H1 (cell line): ENCODE measurements at regions not wholly inside any gene's neighbourhood (a gene's known extent, or its start where the extent isn't known, plus 50 kb on each side); places are given as distances from the start of the nearest gene placed in this dataset.

Source experiments
- CTCF ChIA-PET: fragments of 300-600 bp; sonication (Branson Sonifier 250); formaldehyde crosslinking; loops from one replicate; lab custom pipeline; 2021; ENCODE audit not compliant: partially characterized antibody; lab: Charles Lee
- POLR2A ChIA-PET: fragments of 300-600 bp; sonication (Branson Sonifier 250); formaldehyde crosslinking; loops from one replicate; lab custom pipeline; 2021; ENCODE audit warnings: inconsistent platforms; ENCODE audit not compliant: partially characterized antibody; lab: Charles Lee
- DNase-seq, 2 experiments: peaks; one replicate each; pipeline versions ENCODE4 v3.0.0 to v3.0.0-alpha.2; 2010 to 2022; ENCODE audit warnings: low spot score in 2 of 2, low read depth in 1 of 2, mixed read lengths in 1 of 2
- FAIRE-seq: peaks from 2 replicates; lab custom pipeline; 2011; peaks lifted over from hg19 to GRCh38; lab: Jason Lieb, UNC
- H2AFZ ChIP-seq: 2 replicates; pipeline ENCODE4 v1.8.1; 2012; ENCODE audit warnings: low read length, inconsistent platforms
- H2AK5ac ChIP-seq: 2 replicates; pipeline ENCODE4 v1.6.1; 2013; ENCODE audit warnings: low read depth, low read length
- H2BK120ac ChIP-seq: replicated peaks from 2 replicates; pipeline ENCODE3; 2013; ENCODE audit warnings: low read depth, low read length, inconsistent platforms
- H2BK12ac ChIP-seq: 2 replicates; pipeline ENCODE4 v1.6.1; 2013; ENCODE audit warnings: low read depth, low read length
- H2BK15ac ChIP-seq: 2 replicates; pipeline ENCODE4 v1.6.1; 2013; ENCODE audit warnings: low read length
- H2BK20ac ChIP-seq: 2 replicates; pipeline ENCODE4 v1.6.1; 2013; ENCODE audit warnings: low read length
- H2BK5ac ChIP-seq: 2 replicates; pipeline ENCODE4 v1.6.1; 2013; ENCODE audit warnings: low read depth, low read length
- H3K14ac ChIP-seq: 2 replicates; pipeline ENCODE4 v1.6.1; 2013; ENCODE audit warnings: inconsistent platforms; ENCODE audit not compliant: insufficient read length
- H3K18ac ChIP-seq: 2 replicates; pipeline ENCODE4 v1.6.1; 2013; ENCODE audit warnings: low read length; ENCODE audit errors: extremely low read depth
- H3K23ac ChIP-seq: 2 replicates; pipeline ENCODE4 v1.6.1; 2013; ENCODE audit warnings: inconsistent platforms; ENCODE audit not compliant: insufficient read length
- H3K23me2 ChIP-seq: 2 replicates; pipeline ENCODE4 v1.6.1; 2013; ENCODE audit warnings: low read depth, low read length
- H3K27ac ChIP-seq: 2 replicates; pipeline ENCODE4 v1.6.1; 2011; ENCODE audit warnings: low read depth, low read length, inconsistent platforms
- H3K27me3 ChIP-seq, 4 experiments: replicated peaks in 1 of 4; 1 replicate in 1 of 4; 2 replicates in 3 of 4; pipeline versions ENCODE4 v1.6.1 to v1.8.1; 2011 to 2013; ENCODE audit warnings: low read length in 3 of 4, mild to moderate bottlenecking in 3 of 4, inconsistent platforms in 2 of 4, mixed read lengths in 2 of 4, moderate library complexity in 1 of 4; ENCODE audit not compliant: control insufficient read depth in 3 of 4, insufficient read depth in 3 of 4; ENCODE audit errors: extremely low read depth in 1 of 4
- H3K36me3 ChIP-seq, 4 experiments: 2 replicates each; pipeline versions ENCODE4 v1.6.1 to v1.8.1; 2011 to 2013; ENCODE audit warnings: mild to moderate bottlenecking in 4 of 4, low read length in 3 of 4, moderate library complexity in 2 of 4, control low read depth in 1 of 4, inconsistent platforms in 1 of 4; ENCODE audit not compliant: insufficient read depth in 4 of 4, control insufficient read depth in 2 of 4
- H3K4ac ChIP-seq: replicated peaks from 2 replicates; pipeline ENCODE3; 2013; ENCODE audit warnings: low read length, low read depth, mixed read lengths, inconsistent platforms; ENCODE audit not compliant: insufficient read length
- H3K4me1 ChIP-seq, 4 experiments: replicated peaks in 1 of 4; 1 replicate in 1 of 4; 2 replicates in 3 of 4; pipeline versions ENCODE4 v1.6.1 to v1.8.1; 2011 to 2013; ENCODE audit warnings: low read length in 3 of 4, inconsistent platforms in 2 of 4, mixed read lengths in 1 of 4; ENCODE audit not compliant: insufficient read depth in 4 of 4, control insufficient read depth in 3 of 4
- H3K4me2 ChIP-seq, 2 experiments: 2 replicates each; pipeline versions ENCODE4 v1.6.1 to v1.8.1; 2011 to 2013; ENCODE audit warnings: low read depth in 2 of 2, low read length in 2 of 2, control low read depth in 1 of 2, inconsistent platforms in 1 of 2, mild to moderate bottlenecking in 1 of 2; ENCODE audit not compliant: insufficient read depth in 1 of 2
- H3K4me3 ChIP-seq, 4 experiments: fragments of 200-600, 300-600 bp in 1 of 4; sonication (generic), shearing (Covaris generic), sonication (Bioruptor Twin) in 1 of 4; 2 replicates each; pipeline versions ENCODE4 v1.5.1 to v1.8.1; 2011 to 2016; ENCODE audit warnings: low read length in 4 of 4, low read depth in 3 of 4, control low read depth in 2 of 4, inconsistent platforms in 2 of 4, mild to moderate bottlenecking in 2 of 4, mixed read lengths in 1 of 4, moderate library complexity in 1 of 4; ENCODE audit not compliant: insufficient read depth in 2 of 4; ENCODE audit errors: extremely low read depth in 1 of 4
- H3K56ac ChIP-seq: replicated peaks from 2 replicates; pipeline ENCODE3; 2013; ENCODE audit warnings: low read depth, mild to moderate bottlenecking, mixed read lengths, low read length, inconsistent platforms; ENCODE audit not compliant: insufficient read length
- H3K79me1 ChIP-seq: 2 replicates; pipeline ENCODE4 v1.6.1; 2013; ENCODE audit warnings: low read depth, low read length, control low read depth
- H3K79me2 ChIP-seq, 2 experiments: 2 replicates each; pipeline versions ENCODE4 v1.6.1 to v1.8.1; 2012 to 2013; ENCODE audit warnings: low read length in 2 of 2, mild to moderate bottlenecking in 2 of 2, inconsistent platforms in 1 of 2; ENCODE audit not compliant: insufficient read depth in 2 of 2, control insufficient read depth in 1 of 2
- H3K9ac ChIP-seq, 4 experiments: replicated peaks in 1 of 4; 1 replicate in 1 of 4; 2 replicates in 3 of 4; pipeline versions ENCODE4 v1.6.1 to v1.8.1; 2011 to 2013; ENCODE audit warnings: low read depth in 3 of 4, low read length in 3 of 4, control low read depth in 2 of 4, mild to moderate bottlenecking in 2 of 4, moderate library complexity in 2 of 4, inconsistent platforms in 1 of 4; ENCODE audit errors: extremely low read depth in 1 of 4
- H3K9me3 ChIP-seq, 2 experiments: 2 replicates each; pipeline versions ENCODE4 v1.6.1 to v1.8.1; 2012 to 2013; ENCODE audit warnings: mild to moderate bottlenecking in 2 of 2, moderate library complexity in 2 of 2, control low read depth in 1 of 2, inconsistent platforms in 1 of 2, low read depth in 1 of 2, low read length in 1 of 2, mixed read lengths in 1 of 2; ENCODE audit not compliant: insufficient read depth in 2 of 2
- H4K20me1 ChIP-seq, 2 experiments: replicated peaks in 1 of 2; 2 replicates each; pipeline versions ENCODE3 to v1.8.1; 2011 to 2013; ENCODE audit warnings: inconsistent platforms in 2 of 2, low read length in 2 of 2, mild to moderate bottlenecking in 1 of 2; ENCODE audit not compliant: insufficient read depth in 2 of 2, control insufficient read depth in 1 of 2
- H4K5ac ChIP-seq: 2 replicates; pipeline ENCODE4 v1.6.1; 2013; ENCODE audit warnings: low read length, low read depth, mixed read lengths, inconsistent platforms; ENCODE audit not compliant: insufficient read length
- H4K8ac ChIP-seq: 2 replicates; pipeline ENCODE4 v1.8.0; 2013; ENCODE audit warnings: mild to moderate bottlenecking, moderate library complexity, low read length, inconsistent platforms; ENCODE audit not compliant: insufficient read depth; ENCODE audit errors: extremely low read depth
- H4K91ac ChIP-seq: replicated peaks from 2 replicates; pipeline ENCODE3; 2013; ENCODE audit warnings: low read length, mixed read lengths, inconsistent platforms; ENCODE audit not compliant: insufficient read length
- BCL11A ChIP-seq, 2 experiments: IDR thresholded peaks; one replicate each; pipeline ENCODE4 v1.6.1; 2011; ENCODE audit warnings: low read depth in 2 of 2, low read length in 2 of 2, mild to moderate bottlenecking in 2 of 2
- CREB1 ChIP-seq: IDR thresholded peaks from 2 replicates; pipeline ENCODE4 v1.6.1; 2012; ENCODE audit warnings: inconsistent platforms
- EZH2 ChIP-seq: fragments of 200-600 bp; sonication (generic); IDR thresholded peaks from 2 replicates; pipeline ENCODE4 v1.7.1; 2012; ENCODE audit warnings: low read depth, mild to moderate bottlenecking, moderate library complexity, low read length, inconsistent platforms; ENCODE audit not compliant: severe bottlenecking
- GTF2F1 ChIP-seq: IDR thresholded peaks from 2 replicates; pipeline ENCODE4 v1.6.1; 2012; ENCODE audit warnings: low read depth, low read length, improper control_type of control experiment, borderline replicate concordance
- HDAC2 ChIP-seq, 2 experiments: fragments of 300-600 bp in 1 of 2; sonication (generic) in 1 of 2; IDR thresholded peaks; 2 replicates each; pipeline ENCODE4 v1.6.1; 2011 to 2012; ENCODE audit warnings: low read depth in 2 of 2, low read length in 2 of 2, mild to moderate bottlenecking in 2 of 2, moderate library complexity in 2 of 2, borderline replicate concordance in 1 of 2, inconsistent platforms in 1 of 2
- HDAC6 ChIP-seq: IDR thresholded peaks from one replicate; pipeline ENCODE4 v1.7.1; 2012; ENCODE audit warnings: low read depth, mild to moderate bottlenecking, inconsistent platforms, low read length, moderate library complexity
- POU5F1 ChIP-seq: IDR thresholded peaks from 2 replicates; pipeline ENCODE4 v1.6.1; 2011; ENCODE audit warnings: low read depth, mild to moderate bottlenecking, low read length, moderate library complexity
- RXRA ChIP-seq: IDR thresholded peaks from 2 replicates; pipeline ENCODE4 v1.6.1; 2011; ENCODE audit warnings: low read depth, mild to moderate bottlenecking, low read length, moderate library complexity; ENCODE audit not compliant: insufficient read depth
- WGBS, 2 experiments: shearing (Covaris generic) in 1 of 2; methylation state at CpG; one replicate each; pipeline versions ENCODE4 v1.1.6 to v1.1.7; 2013 to 2015; ENCODE audit warnings: low lambda C conversion rate in 2 of 2, mixed read lengths in 2 of 2, inconsistent platforms in 1 of 2, low coverage in 1 of 2, missing lambda C conversion rate in 1 of 2; ENCODE audit not compliant: insufficient replicate concordance in 2 of 2, insufficient coverage in 1 of 2, insufficient read length in 1 of 2; ENCODE audit errors: extremely low coverage in 1 of 2, missing lambda C conversion rate in 1 of 2; 5-methylcytosine and 5-hydroxymethylcytosine counted together
- TF ChIP-seq, protein P1 (sequence below): IDR thresholded peaks from 2 replicates; pipeline ENCODE4 v1.6.1; 2012; ENCODE audit warnings: inconsistent platforms

- H2BK120ac ChIP-seq: no peak overlapping the region
- H4K5ac ChIP-seq: no peak overlapping the region
- H2BK15ac ChIP-seq: no peak overlapping the region
- no peak overlapping the region for H3K4me3 ChIP-seq
- no peaks in the 10 kb centered on the region for H3K79me1 ChIP-seq
- H2BK12ac ChIP-seq: no peak overlapping the region
- no peak overlapping the region for H3K9ac ChIP-seq
- TF ChIP-seq POU5F1 (no peak), GTF2F1 (no peak), RXRA (no peak), EZH2 (no peak), HDAC6 (no peak), BCL11A (IDR thresholded peaks at IDR 0.05; ENCODE audit: low read depth in 2 of 2, low read length in 2 of 2) (no peak), CREB1 (no peak), HDAC2 (IDR thresholded peaks at IDR 0.05; ENCODE audit: borderline replicate concordance in 1 of 2, low read depth in 2 of 2, low read length in 2 of 2) (no peak)
- TF ChIP-seq, protein P1, sequence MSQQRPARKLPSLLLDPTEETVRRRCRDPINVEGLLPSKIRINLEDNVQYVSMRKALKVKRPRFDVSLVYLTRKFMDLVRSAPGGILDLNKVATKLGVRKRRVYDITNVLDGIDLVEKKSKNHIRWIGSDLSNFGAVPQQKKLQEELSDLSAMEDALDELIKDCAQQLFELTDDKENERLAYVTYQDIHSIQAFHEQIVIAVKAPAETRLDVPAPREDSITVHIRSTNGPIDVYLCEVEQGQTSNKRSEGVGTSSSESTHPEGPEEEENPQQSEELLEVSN: no peak
- H3K36me3 ChIP-seq: no peaks in the 10 kb centered on the region
- H4K20me1 ChIP-seq: peaks cover 0 to 1% of the 10 kb centered on the region in 2 experiments
- H3K9me3 ChIP-seq: no peaks in the 10 kb centered on the region
- no peak overlapping the region for H3K4ac ChIP-seq
- peaks cover 0 to 4% (median 1%) of the 10 kb centered on the region in 4 experiments; a peak in 3 of 7 replicates for H3K4me1 ChIP-seq
- H2BK5ac ChIP-seq: no peak overlapping the region
- no peak overlapping the region for H3K18ac ChIP-seq
- no peak overlapping the region for H3K14ac ChIP-seq
- no peak overlapping the region for H4K91ac ChIP-seq
- no peak for FAIRE-seq
- no peak for DNase-seq
- H3K27ac ChIP-seq: no peak overlapping the region
- no peak overlapping the region for H2BK20ac ChIP-seq
- no peak overlapping the region for H3K23ac ChIP-seq
- ChIA-PET CTCF (interaction anchor here (1.0 to 2.9 kb wide), 6 partner anchors 10 to 87 kb away, joined by 3 to 12 read pairs (median 4); no protein-coding TSS in a partner anchor), POLR2A (no interaction called here)
- H3K27me3 ChIP-seq: no peaks in the 10 kb centered on the region
- no peak overlapping the region for H3K4me2 ChIP-seq
- H3K79me2 ChIP-seq: no peaks in the 10 kb centered on the region
- no peak overlapping the region for H3K56ac ChIP-seq
- no peak overlapping the region for H2AFZ ChIP-seq
- no peaks in the 10 kb centered on the region; the same call in 1 of the 2 replicates for H3K23me2 ChIP-seq
- 86% methylated on average over 4 of the region's 4 CpGs; no CpG with 5 or more reads in 1 of the 2 experiments for WGBS, 2 experiments
- no peak overlapping the region for H4K8ac ChIP-seq
- H2AK5ac ChIP-seq: no peak overlapping the region
Observed at GRCh38 chr9:109861499-109861898, 81.5 kb downstream of the PALM2AKAP2 start.
